Tibial nerve (tissue), 4 donors: ENCODE measurements at regions not wholly inside any gene's neighbourhood (a gene's known extent, or its start where the extent isn't known, plus 50 kb on each side); places are given as distances from the start of the nearest gene placed in this dataset.
"Not testable (repeated sequence)": the region's sequence is repeated elsewhere in the genome, so short reads cannot be mapped to it uniquely, and the experiment has no call there.

Experiments
- DNase-seq, 2 donors: peaks; one replicate each; pipeline ENCODE4 v3.0.0-alpha.2; 2019; ENCODE audit warnings: low spot score in 2 of 2
- H3K27ac ChIP-seq, 4 donors: fragments of 200-600 bp; sonication (generic) in 3 of 4; one replicate each; pipeline ENCODE4 v1.5.1; 2017 to 2019; ENCODE audit warnings: mild to moderate bottlenecking in 1 of 4
- H3K27me3 ChIP-seq, 2 donors: fragments of 200-600 bp; sonication (generic) in 1 of 2; one replicate each; pipeline versions ENCODE4 v1.5.1 to v1.6.0; 2017 to 2019
- H3K36me3 ChIP-seq, 3 donors: fragments of 200-600 bp; sonication (generic); one replicate each; pipeline ENCODE4 v1.5.1; 2018 to 2019
- H3K4me1 ChIP-seq, 4 donors: fragments of 200-600 bp; sonication (generic) in 3 of 4; one replicate each; pipeline ENCODE4 v1.5.1; 2017 to 2019
- H3K4me3 ChIP-seq, 4 donors: fragments of 200-600 bp; sonication (generic) in 3 of 4; one replicate each; pipeline ENCODE4 v1.5.1; 2017 to 2019; ENCODE audit warnings: mild to moderate bottlenecking in 1 of 4, moderate library complexity in 1 of 4
- H3K9me3 ChIP-seq, 4 donors: fragments of 200-600 bp; sonication (generic) in 3 of 4; one replicate each; pipeline ENCODE4 v1.5.1; 2017 to 2019
- EP300 ChIP-seq, 2 donors: sonication (generic); formaldehyde crosslinking; IDR thresholded peaks; one replicate each; pipeline ENCODE4 v1.6.1; 2017; ENCODE audit warnings: antibody characterized with exemption in 2 of 2, mild to moderate bottlenecking in 1 of 2
- POLR2A ChIP-seq, 2 donors: fragments of 450-650 bp; IDR thresholded peaks; one replicate each; pipeline ENCODE4 v1.6.1; 2017; ENCODE audit warnings: antibody characterized with exemption in 2 of 2, mild to moderate bottlenecking in 2 of 2, moderate library complexity in 2 of 2
- WGBS, 2 donors: methylation state at CpG; one replicate each; pipeline ENCODE4 v1.1.5; 2018; 5-methylcytosine and 5-hydroxymethylcytosine counted together
- TF ChIP-seq, protein P1 (sequence below), 5 experiments: fragments of 200-600 bp in 3 of 5; fragments of 450-650 bp in 2 of 5; sonication (generic) in 3 of 5; IDR thresholded peaks; one replicate each; pipeline ENCODE4 v1.5.1; 2016 to 2019; ENCODE audit warnings: antibody characterized with exemption in 5 of 5, mild to moderate bottlenecking in 3 of 5, moderate library complexity in 2 of 5

DNA sequence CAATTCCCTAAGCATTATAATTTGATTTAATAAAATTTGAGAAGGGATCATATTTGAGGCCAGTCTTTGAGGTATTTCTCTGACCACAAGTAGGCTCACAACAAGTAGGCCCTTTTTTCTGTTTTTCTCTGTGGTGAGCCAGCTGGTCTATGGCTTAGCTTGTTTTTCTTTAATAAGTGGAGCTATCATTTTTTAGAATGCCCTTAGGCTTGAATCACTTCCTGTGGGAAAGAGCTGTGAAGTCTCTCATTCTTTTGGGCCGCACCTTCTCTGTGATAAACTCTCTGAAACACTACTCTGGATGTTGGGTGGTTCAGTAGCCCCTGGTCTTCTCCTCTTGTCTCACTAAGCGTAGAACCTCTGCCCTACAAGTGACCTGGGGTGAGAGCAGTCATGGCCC lies 235.9 kb downstream of the SUCLG1 start:
- 47 to 53% methylated on average over 2 of the region's 2 CpGs for WGBS, 2 donors
- no peaks in the 10 kb centered on the region for H3K36me3 ChIP-seq
- TF ChIP-seq POLR2A (IDR thresholded peaks at IDR 0.05) (no peak), EP300 (IDR thresholded peaks at IDR 0.05) (no peak)
- TF ChIP-seq, protein P1, sequence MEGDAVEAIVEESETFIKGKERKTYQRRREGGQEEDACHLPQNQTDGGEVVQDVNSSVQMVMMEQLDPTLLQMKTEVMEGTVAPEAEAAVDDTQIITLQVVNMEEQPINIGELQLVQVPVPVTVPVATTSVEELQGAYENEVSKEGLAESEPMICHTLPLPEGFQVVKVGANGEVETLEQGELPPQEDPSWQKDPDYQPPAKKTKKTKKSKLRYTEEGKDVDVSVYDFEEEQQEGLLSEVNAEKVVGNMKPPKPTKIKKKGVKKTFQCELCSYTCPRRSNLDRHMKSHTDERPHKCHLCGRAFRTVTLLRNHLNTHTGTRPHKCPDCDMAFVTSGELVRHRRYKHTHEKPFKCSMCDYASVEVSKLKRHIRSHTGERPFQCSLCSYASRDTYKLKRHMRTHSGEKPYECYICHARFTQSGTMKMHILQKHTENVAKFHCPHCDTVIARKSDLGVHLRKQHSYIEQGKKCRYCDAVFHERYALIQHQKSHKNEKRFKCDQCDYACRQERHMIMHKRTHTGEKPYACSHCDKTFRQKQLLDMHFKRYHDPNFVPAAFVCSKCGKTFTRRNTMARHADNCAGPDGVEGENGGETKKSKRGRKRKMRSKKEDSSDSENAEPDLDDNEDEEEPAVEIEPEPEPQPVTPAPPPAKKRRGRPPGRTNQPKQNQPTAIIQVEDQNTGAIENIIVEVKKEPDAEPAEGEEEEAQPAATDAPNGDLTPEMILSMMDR (IDR thresholded peaks at IDR 0.05): no peak
- no peak overlapping the region for H3K4me3 ChIP-seq
- peaks cover 0 to 6% (median 0%) of the 10 kb centered on the region in 4 donors for H3K9me3 ChIP-seq
- no peaks in the 10 kb centered on the region for H3K4me1 ChIP-seq
- H3K27ac ChIP-seq: no peak overlapping the region
- H3K27me3 ChIP-seq: no peaks in the 10 kb centered on the region
- DNase-seq: no peak

DNA sequence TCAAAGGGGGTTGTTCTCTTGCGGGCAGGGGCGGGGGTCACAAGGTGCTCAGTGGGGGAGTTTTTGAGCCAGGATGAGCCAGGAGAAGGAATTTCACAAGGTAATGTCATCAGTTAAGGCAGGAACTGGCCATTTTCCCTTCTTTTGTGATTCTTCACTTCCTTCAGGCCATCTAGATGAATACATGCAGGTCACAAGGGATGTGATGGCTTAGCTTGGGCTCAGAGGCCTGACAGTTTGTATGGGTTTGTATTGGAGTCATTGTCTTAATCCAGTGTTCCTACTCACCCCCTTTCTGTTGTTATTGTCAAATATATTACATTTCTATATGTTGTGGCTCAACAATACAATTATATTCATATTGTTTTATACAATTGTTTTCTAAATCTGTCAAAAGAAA lies 238.0 kb downstream of the SUCLG1 start:
- H3K27me3 ChIP-seq, H3K27ac ChIP-seq, H3K4me3 ChIP-seq, H3K9me3 ChIP-seq, H3K4me1 ChIP-seq, DNase-seq, H3K36me3 ChIP-seq: not testable (repeated sequence)
- 85 to 87% methylated on average over 2 of the region's 2 CpGs for WGBS, 2 donors

DNA sequence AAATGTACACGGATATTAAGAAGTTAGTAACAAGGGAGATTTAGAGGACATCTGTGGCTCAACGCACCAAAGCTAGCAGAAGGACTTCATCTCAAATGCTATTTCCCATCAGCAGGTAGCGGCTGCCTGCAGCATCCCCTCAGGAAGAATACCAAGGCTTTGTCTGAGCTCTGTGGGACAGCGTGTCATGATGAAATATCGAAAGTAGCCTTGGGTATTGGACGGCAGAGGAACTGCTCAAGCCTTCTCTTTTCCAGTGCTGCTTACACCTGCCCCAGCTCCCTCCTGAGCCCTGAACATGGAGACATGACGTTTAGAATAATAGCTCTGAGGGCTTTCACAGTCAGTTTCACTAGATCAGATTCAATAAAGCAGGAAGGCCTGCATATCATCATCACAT lies 241.6 kb downstream of the SUCLG1 start:
- Histone ChIP-seq H3K4me3 (no peak overlapping the region), H3K27ac (no peak overlapping the region), H3K4me1 (no peaks in the 10 kb centered on the region), H3K9me3 (no peaks in the 10 kb centered on the region), H3K36me3 (no peaks in the 10 kb centered on the region), H3K27me3 (no peaks in the 10 kb centered on the region)
- TF ChIP-seq EP300 (IDR thresholded peaks at IDR 0.05): no peak
- TF ChIP-seq POLR2A (IDR thresholded peaks at IDR 0.05): no peak
- TF ChIP-seq, protein P1 (IDR thresholded peaks at IDR 0.05): no peak
- WGBS, 2 donors: 81 to 92% methylated on average over 7 of the region's 7 CpGs
- DNase-seq: no peak

DNA sequence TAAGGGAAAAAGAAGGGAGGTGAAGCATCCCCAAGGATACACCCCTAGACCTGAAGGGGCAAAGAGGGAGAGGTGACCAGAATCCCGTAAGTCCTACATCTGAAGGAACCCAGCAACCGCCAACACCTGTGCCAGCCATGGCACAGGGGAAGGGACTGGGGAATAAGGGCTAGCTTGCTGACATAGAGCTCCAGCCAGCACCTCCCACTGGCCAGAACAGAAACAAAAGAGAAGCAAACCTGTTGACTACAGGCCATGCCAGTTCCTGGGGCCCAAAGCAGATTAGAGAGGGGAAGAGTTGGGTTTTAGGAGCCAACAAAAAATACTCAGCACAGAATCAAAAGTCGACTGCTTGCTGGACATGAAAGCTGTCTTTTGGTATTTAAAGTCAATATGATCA lies 244.6 kb downstream of the SUCLG1 start:
- Histone ChIP-seq H3K36me3 (no peaks in the 10 kb centered on the region), H3K4me3 (no peak overlapping the region), H3K27ac (no peak overlapping the region), H3K4me1 (no peaks in the 10 kb centered on the region), H3K9me3 (no peaks in the 10 kb centered on the region), H3K27me3 (no peaks in the 10 kb centered on the region)
- TF ChIP-seq POLR2A (IDR thresholded peaks at IDR 0.05) (no peak), EP300 (IDR thresholded peaks at IDR 0.05) (no peak)
- TF ChIP-seq, protein P1 (IDR thresholded peaks at IDR 0.05): no peak
- 62 to 75% methylated on average over 3 of the region's 3 CpGs for WGBS, 2 donors
- no peak for DNase-seq

DNA sequence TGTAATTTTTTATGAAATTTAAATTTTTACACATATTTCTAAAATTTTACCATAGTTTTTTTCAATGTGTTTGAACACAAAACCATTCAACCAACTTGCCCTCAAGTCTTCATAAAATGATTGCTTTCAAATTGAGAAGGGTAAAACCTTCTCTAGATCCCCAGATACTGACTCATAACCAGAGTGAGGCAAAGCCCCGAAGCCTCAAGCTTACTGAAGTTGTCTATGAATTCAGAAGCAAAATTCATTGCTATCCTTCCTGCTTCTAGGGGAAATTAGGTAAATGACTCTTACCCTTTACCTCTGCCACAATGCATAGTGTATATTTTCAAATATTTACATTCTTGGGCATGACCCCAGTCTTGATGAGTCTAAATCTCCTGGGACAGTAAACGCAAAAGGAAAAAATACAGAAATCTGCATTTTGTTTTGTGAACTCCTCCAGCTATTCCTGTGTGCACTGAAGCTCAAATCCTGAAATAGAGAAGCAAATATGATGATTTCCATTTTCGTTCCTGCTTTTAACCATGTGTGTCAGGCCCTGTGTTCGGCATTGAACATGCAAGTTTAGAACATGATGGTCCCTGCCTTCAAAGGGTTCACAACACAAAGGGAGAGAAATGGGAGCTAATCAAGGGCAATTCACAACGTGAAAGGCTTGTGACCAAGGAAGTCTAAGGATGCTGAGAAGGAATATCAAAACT lies 246.3 kb downstream of the SUCLG1 start:
- TF ChIP-seq, protein P1 (IDR thresholded peaks at IDR 0.05): no peak
- no peak for TF ChIP-seq POLR2A (IDR thresholded peaks at IDR 0.05)
- TF ChIP-seq EP300 (IDR thresholded peaks at IDR 0.05): no peak
- 62 to 63% methylated on average over 5 of the region's 5 CpGs for WGBS, 2 donors

DNA sequence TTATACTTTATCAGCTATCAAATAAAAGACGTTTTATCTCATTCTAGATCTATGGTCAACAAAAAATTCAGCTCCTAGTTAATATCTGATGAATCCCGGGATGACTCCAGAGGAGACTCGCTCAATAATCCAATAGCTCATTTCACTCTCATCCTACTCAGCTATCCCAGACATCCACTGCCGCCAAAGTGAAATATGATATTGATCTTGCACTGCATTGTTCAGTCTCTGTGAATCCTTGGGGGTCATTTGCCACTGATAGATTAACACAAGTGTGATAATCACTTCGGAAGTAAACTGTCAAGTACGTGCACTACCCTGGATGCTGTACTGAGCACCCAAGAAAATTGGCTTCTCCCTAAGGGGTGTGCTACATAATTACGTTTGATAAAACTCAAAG lies 249.1 kb downstream of the SUCLG1 start:
- TF ChIP-seq EP300 (IDR thresholded peaks at IDR 0.05): no peak
- TF ChIP-seq, protein P1 (IDR thresholded peaks at IDR 0.05): no peak
- no peak for TF ChIP-seq POLR2A (IDR thresholded peaks at IDR 0.05)
- Histone ChIP-seq H3K36me3 (no peaks in the 10 kb centered on the region), H3K27ac (no peak overlapping the region), H3K4me1 (no peaks in the 10 kb centered on the region), H3K27me3 (no peaks in the 10 kb centered on the region), H3K9me3 (no peaks in the 10 kb centered on the region), H3K4me3 (no peak overlapping the region)
- WGBS, 2 donors: 64 to 67% methylated on average over 7 of the region's 7 CpGs
- no peak for DNase-seq

More for the DNA sequence above, 246.3 kb downstream of the SUCLG1 start:
- Histone ChIP-seq H3K4me1 (no peaks in the 10 kb centered on the region), H3K36me3 (no peaks in the 10 kb centered on the region), H3K27ac (no peak overlapping the region), H3K9me3 (no peaks in the 10 kb centered on the region), H3K27me3 (no peaks in the 10 kb centered on the region), H3K4me3 (no peak overlapping the region)
- no peak for DNase-seq
